Small intestine (tissue), 7 donors: ENCODE measurements at regions not wholly inside any gene's neighbourhood (a gene's known extent, or its start where the extent isn't known, plus 50 kb on each side); places are given as distances from the start of the nearest gene placed in this dataset.

Source experiments
- DNase-seq, 2 donors: peaks; one replicate each; pipeline versions ENCODE4 v3.0.0 to v3.0.0-alpha.2; 2013
- FAIRE-seq: peaks from 2 replicates; lab custom pipeline; 2012; peaks lifted over from hg19 to GRCh38; lab: Jason Lieb, UNC
- H3K27ac ChIP-seq, 3 donors: one replicate each; pipeline ENCODE4 v1.5.1; 2013; ENCODE audit warnings: low read length in 2 of 3, mild to moderate bottlenecking in 2 of 3, control low read depth in 1 of 3, inconsistent platforms in 1 of 3, low read depth in 1 of 3, moderate library complexity in 1 of 3
- H3K27me3 ChIP-seq, 3 donors: one replicate each; pipeline ENCODE4 v1.6.1; 2013; ENCODE audit warnings: low read length in 3 of 3, inconsistent platforms in 1 of 3; ENCODE audit not compliant: control insufficient read depth in 3 of 3, insufficient read depth in 3 of 3
- H3K36me3 ChIP-seq, 3 donors: one replicate each; pipeline ENCODE4 v1.6.1; 2013; ENCODE audit warnings: low read length in 3 of 3, inconsistent platforms in 1 of 3, low read depth in 1 of 3, mild to moderate bottlenecking in 1 of 3, moderate library complexity in 1 of 3; ENCODE audit not compliant: control insufficient read depth in 3 of 3, insufficient read depth in 2 of 3
- H3K4me1 ChIP-seq, 3 donors: one replicate each; pipeline ENCODE4 v1.6.1; 2013; ENCODE audit warnings: low read length in 2 of 3, inconsistent platforms in 1 of 3, low read depth in 1 of 3, mild to moderate bottlenecking in 1 of 3, moderate library complexity in 1 of 3; ENCODE audit not compliant: control insufficient read depth in 3 of 3, insufficient read depth in 2 of 3
- H3K4me3 ChIP-seq, 3 donors: one replicate each; pipeline ENCODE4 v1.5.1; 2013; ENCODE audit warnings: low read length in 3 of 3, control low read depth in 1 of 3, inconsistent platforms in 1 of 3, low read depth in 1 of 3, mild to moderate bottlenecking in 1 of 3, moderate library complexity in 1 of 3
- H3K9me3 ChIP-seq, 2 donors: one replicate each; pipeline ENCODE4 v1.6.1; 2013; ENCODE audit warnings: low read depth in 1 of 2, low read length in 1 of 2; ENCODE audit not compliant: control insufficient read depth in 2 of 2, insufficient read depth in 1 of 2
- WGBS, 3 donors: extraction: QIAGEN DNeasy Blood & Tissue Kit; methylation state at CpG; one replicate each; pipeline ENCODE4 v1.1.7; 2013; 5-methylcytosine and 5-hydroxymethylcytosine counted together
- donor health status: healthy with polysubstance abuse.
- donor health status: control.
- donor health status: control.
- donor health status: Bipolar disorder and iron deficiency.
- donor health status: healthy.

GRCh38 chr11:115695677-115696364 lies 191.6 kb upstream of the CADM1 start:
- FAIRE-seq (no peak), DNase-seq (no peak)
- H3K4me3 ChIP-seq: no peak overlapping the region
- H3K9me3 ChIP-seq: no peaks in the 10 kb centered on the region
- H3K27me3 ChIP-seq: no peaks in the 10 kb centered on the region
- 62 to 65% (median 65%) methylated on average over 5 of the region's 5 CpGs for whole genome bisulfite sequencing, 3 donors
- H3K4me1 ChIP-seq: no peaks in the 10 kb centered on the region
- H3K27ac ChIP-seq: no peak overlapping the region
- no peaks in the 10 kb centered on the region for H3K36me3 ChIP-seq

- FAIRE-seq: no peak
- H3K36me3 ChIP-seq: no peaks in the 10 kb centered on the region
- WGBS, 3 donors: 82 to 88% (median 84%) methylated on average over 3 of the region's 3 CpGs
Observed at GRCh38 chr11:115693002-115693401, 188.8 kb upstream of the CADM1 start.

GRCh38 chr11:115691030-115691429 lies 186.8 kb upstream of the CADM1 start:
- Histone ChIP-seq H3K4me3 (no peak overlapping the region), H3K9me3 (no peaks in the 10 kb centered on the region), H3K36me3 (no peaks in the 10 kb centered on the region), H3K4me1 (no peaks in the 10 kb centered on the region), H3K27ac (no peak overlapping the region), H3K27me3 (peaks cover 0 to 8% (median 0%) of the 10 kb centered on the region in 3 donors)
- 76 to 91% (median 79%) methylated on average over 3 of the region's 3 CpGs for WGBS, 3 donors
- FAIRE-seq (no peak), DNase-seq (no peak)

More at GRCh38 chr11:115693002-115693401, 188.8 kb upstream of the CADM1 start:
- Histone ChIP-seq H3K4me3 (no peak overlapping the region), H3K9me3 (no peaks in the 10 kb centered on the region), H3K27ac (no peak overlapping the region), H3K4me1 (no peaks in the 10 kb centered on the region), H3K27me3 (peaks cover 0 to 8% (median 0%) of the 10 kb centered on the region in 3 donors)
- no peak for DNase-seq

GRCh38 chr11:115687934-115688333 lies 183.7 kb upstream of the CADM1 start:
- H3K36me3 ChIP-seq: no peaks in the 10 kb centered on the region
- WGBS, 3 donors: 27 to 44% (median 34%) methylated on average over 5 of the region's 5 CpGs
- H3K4me1 ChIP-seq: no peaks in the 10 kb centered on the region
- H3K9me3 ChIP-seq: no peaks in the 10 kb centered on the region
- H3K27ac ChIP-seq: no peak overlapping the region
- H3K27me3 ChIP-seq: peaks cover 0 to 12% (median 0%) of the 10 kb centered on the region in 3 donors
- H3K4me3 ChIP-seq: no peak overlapping the region
- DNase-seq (no peak), FAIRE-seq (no peak)

- Histone ChIP-seq H3K4me3 (no peak overlapping the region), H3K27ac (no peak overlapping the region), H3K27me3 (peaks cover 0 to 10% (median 0%) of the 10 kb centered on the region in 3 donors), H3K36me3 (no peaks in the 10 kb centered on the region), H3K4me1 (no peaks in the 10 kb centered on the region), H3K9me3 (no peaks in the 10 kb centered on the region)
- 63 to 80% (median 77%) methylated on average over 8 of the region's 8 CpGs for WGBS, 3 donors
- no peak for FAIRE-seq
- DNase-seq: no peak
Observed at GRCh38 chr11:115684699-115685098, 180.5 kb upstream of the CADM1 start.

- DNase-seq (no peak), FAIRE-seq (no peak)
- H3K36me3 ChIP-seq: no peaks in the 10 kb centered on the region
- H3K9me3 ChIP-seq: no peaks in the 10 kb centered on the region
- H3K27me3 ChIP-seq: peaks cover 0 to 10% (median 0%) of the 10 kb centered on the region in 3 donors
- no peak overlapping the region for H3K27ac ChIP-seq
- WGBS, 3 donors: 87 to 90% (median 87%) methylated on average over 2 of the region's 2 CpGs
- H3K4me1 ChIP-seq: no peaks in the 10 kb centered on the region
- no peak overlapping the region for H3K4me3 ChIP-seq
Observed at GRCh38 chr11:115684135-115684534, 179.9 kb upstream of the CADM1 start.

GRCh38 chr11:115682888-115683287 lies 178.7 kb upstream of the CADM1 start:
- DNase-seq (no peak), FAIRE-seq (no peak)
- Histone ChIP-seq H3K4me3 (no peak overlapping the region), H3K27ac (no peak overlapping the region), H3K27me3 (peaks cover 0 to 4% (median 0%) of the 10 kb centered on the region in 3 donors), H3K36me3 (no peaks in the 10 kb centered on the region), H3K9me3 (no peaks in the 10 kb centered on the region), H3K4me1 (no peaks in the 10 kb centered on the region)
- 72 to 90% (median 75%) methylated on average over 3 of the region's 3 CpGs for WGBS, 3 donors

- WGBS, 3 donors: 80 to 93% (median 81%) methylated on average over 5 of the region's 5 CpGs
- H3K9me3 ChIP-seq: no peaks in the 10 kb centered on the region
- no peaks in the 10 kb centered on the region for H3K36me3 ChIP-seq
- H3K4me3 ChIP-seq: no peak overlapping the region
- DNase-seq (no peak), FAIRE-seq (no peak)
- H3K27me3 ChIP-seq: peaks cover 0 to 4% (median 0%) of the 10 kb centered on the region in 3 donors
- H3K27ac ChIP-seq: no peak overlapping the region
- no peaks in the 10 kb centered on the region for H3K4me1 ChIP-seq
Observed at GRCh38 chr11:115682101-115682500, 177.9 kb upstream of the CADM1 start.

- 77 to 82% (median 79%) methylated on average over 4 of the region's 4 CpGs for WGBS, 3 donors
- FAIRE-seq: no peak
Observed at GRCh38 chr11:115679945-115680344, 175.7 kb upstream of the CADM1 start.

More at GRCh38 chr11:115679945-115680344, 175.7 kb upstream of the CADM1 start:
- Histone ChIP-seq H3K4me1 (no peaks in the 10 kb centered on the region), H3K27me3 (no peaks in the 10 kb centered on the region), H3K4me3 (no peak overlapping the region), H3K9me3 (no peaks in the 10 kb centered on the region), H3K27ac (no peak overlapping the region), H3K36me3 (no peaks in the 10 kb centered on the region)
- no peak for DNase-seq
